HG03520 (cell line): ENCODE measurements at regions not wholly inside any gene's neighbourhood (a gene's known extent, or its start where the extent isn't known, plus 50 kb on each side); places are given as distances from the start of the nearest gene placed in this dataset.

Experiments
- ATAC-seq: cut with Tn5 transposase; IDR thresholded peaks from one replicate; pipeline ENCODE4 v1.9.1; 2021; ENCODE audit warnings: mild to moderate bottlenecking, moderate library complexity; ENCODE audit not compliant: unreplicated experiment

- no peak for ATAC-seq
Observed at GRCh38 chr6:90739339-90739738, 152.5 kb upstream of the MAP3K7 start.

GRCh38 chr6:90730151-90730673, 143.3 kb upstream of the MAP3K7 start:
- ATAC-seq, result peak; percentile 58

GRCh38 chr6:90729057-90729456, 142.2 kb upstream of the MAP3K7 start:
- ATAC-seq, result no peak

GRCh38 chr6:90722648-90723047, 135.8 kb upstream of the MAP3K7 start:
- no peak for ATAC-seq

GRCh38 chr6:90720404-90720803, 133.5 kb upstream of the MAP3K7 start:
- ATAC-seq, result no peak

GRCh38 chr6:90719321-90720195, 132.7 kb upstream of the MAP3K7 start:
- no peak for ATAC-seq

GRCh38 chr6:90716376-90716775, 129.5 kb upstream of the MAP3K7 start:
- ATAC-seq, result no peak

GRCh38 chr6:90715093-90715655, 128.3 kb upstream of the MAP3K7 start:
- ATAC-seq, result no peak

- no peak for ATAC-seq
Observed at GRCh38 chr6:90714319-90714718, 127.4 kb upstream of the MAP3K7 start.

- no peak for ATAC-seq
Observed at GRCh38 chr6:90712114-90712513, 125.2 kb upstream of the MAP3K7 start.

- no peak for ATAC-seq
Observed at GRCh38 chr6:90709431-90709996, 122.6 kb upstream of the MAP3K7 start.

- ATAC-seq, result no peak
Observed at GRCh38 chr6:90708206-90708737, 121.4 kb upstream of the MAP3K7 start.

- ATAC-seq, result no peak
Observed at GRCh38 chr6:90707246-90707645, 120.4 kb upstream of the MAP3K7 start.

GRCh38 chr6:90703336-90703735, 116.5 kb upstream of the MAP3K7 start:
- ATAC-seq, result no peak

- ATAC-seq, result no peak
Observed at GRCh38 chr6:90701926-90702325, 115.1 kb upstream of the MAP3K7 start.

- ATAC-seq, result peak; percentile 85
Observed at GRCh38 chr6:90701146-90701781, 114.4 kb upstream of the MAP3K7 start.

GRCh38 chr6:90695316-90695715, 108.4 kb upstream of the MAP3K7 start:
- no peak for ATAC-seq

- ATAC-seq, result no peak
Observed at GRCh38 chr6:90694802-90695201, 107.9 kb upstream of the MAP3K7 start.

GRCh38 chr6:90691823-90692222, 105.0 kb upstream of the MAP3K7 start:
- no peak for ATAC-seq

- ATAC-seq, result no peak
Observed at GRCh38 chr6:90689172-90689571, 102.3 kb upstream of the MAP3K7 start.

GRCh38 chr6:90687775-90688380, 101.0 kb upstream of the MAP3K7 start:
- ATAC-seq, result no peak
